ENCODE measurements at regions not wholly inside any gene's neighbourhood (a gene's known extent, or its start where the extent isn't known, plus 50 kb on each side); places are given as distances from the start of the nearest gene placed in this dataset.

DNA sequence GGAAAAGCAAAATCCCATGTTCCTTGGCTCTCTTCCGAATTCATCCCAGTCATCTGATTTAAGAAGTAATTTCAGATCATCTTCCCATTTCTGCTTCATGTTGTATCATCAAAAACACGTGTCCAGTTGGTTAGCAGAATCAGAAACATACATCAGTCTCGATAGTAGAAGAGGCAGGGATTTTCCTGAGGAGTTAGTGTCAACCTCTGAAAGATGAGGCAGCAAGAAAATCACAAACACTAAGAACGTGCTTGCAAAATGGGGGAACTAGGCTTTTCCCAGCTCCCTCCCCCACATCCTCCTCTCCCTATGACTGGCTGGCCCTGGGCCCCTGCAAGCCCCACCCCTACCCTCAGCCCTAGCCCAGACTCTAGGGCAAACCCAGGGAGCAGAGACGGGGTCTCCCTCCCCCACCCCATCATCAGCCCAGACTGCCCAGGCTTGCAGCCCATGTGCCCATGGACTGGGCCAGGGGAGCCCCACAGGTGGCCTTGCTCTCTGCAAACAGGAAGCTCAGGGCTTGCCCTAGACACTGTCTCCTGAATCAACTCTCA, 161.0 kb upstream of the ID2 start:
- peak in 1 of 2 donors; percentile 25 for DNase-seq

DNA sequence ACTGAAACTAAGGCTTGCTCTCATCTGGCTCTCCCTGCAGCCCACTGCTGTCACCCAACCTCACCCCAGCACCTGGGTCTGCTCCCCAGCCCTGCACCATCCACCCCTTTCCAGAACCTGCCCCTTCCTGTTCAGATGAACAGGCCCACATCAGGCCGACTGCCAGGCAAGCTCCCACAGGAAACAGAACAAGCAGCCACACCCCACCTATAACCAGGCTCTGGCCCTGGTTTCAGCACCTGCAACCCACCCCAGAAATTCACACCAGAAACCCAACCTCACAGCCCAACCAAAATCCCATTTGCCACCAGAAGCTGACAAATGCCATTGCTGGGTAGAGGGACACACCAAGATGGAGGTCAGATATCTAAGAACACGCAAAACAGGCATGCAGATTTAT, 159.2 kb upstream of the ID2 start:
- peak in 1 of 2 donors; percentile 37 for DNase-seq

- DNase-seq, result no peak
Observed at GRCh38 chr2:8524388-8524787, 157.5 kb upstream of the ID2 start.

DNA sequence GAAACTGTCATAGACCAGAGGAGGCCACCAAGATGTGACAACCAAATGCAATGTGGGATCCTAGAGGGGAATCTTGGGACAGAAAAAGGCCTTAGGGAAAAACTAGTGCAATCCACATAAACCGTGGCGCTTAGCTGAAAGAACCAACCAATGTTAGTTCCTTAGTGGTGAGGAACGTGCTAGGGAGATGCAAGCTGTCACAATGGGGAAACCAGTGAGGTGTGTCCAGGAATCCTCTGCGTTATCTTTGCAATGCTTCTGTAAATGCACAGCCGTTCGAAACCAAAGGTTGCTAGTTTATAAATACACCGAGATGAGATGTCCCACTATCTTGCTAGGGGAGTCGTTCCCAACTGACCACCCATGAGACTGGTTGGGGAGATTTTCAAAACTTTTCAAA, 157.0 kb upstream of the ID2 start:
- DNase-seq, result no peak

GRCh38 chr2:8525236-8525581, 156.6 kb upstream of the ID2 start:
- no peak for DNase-seq

DNA sequence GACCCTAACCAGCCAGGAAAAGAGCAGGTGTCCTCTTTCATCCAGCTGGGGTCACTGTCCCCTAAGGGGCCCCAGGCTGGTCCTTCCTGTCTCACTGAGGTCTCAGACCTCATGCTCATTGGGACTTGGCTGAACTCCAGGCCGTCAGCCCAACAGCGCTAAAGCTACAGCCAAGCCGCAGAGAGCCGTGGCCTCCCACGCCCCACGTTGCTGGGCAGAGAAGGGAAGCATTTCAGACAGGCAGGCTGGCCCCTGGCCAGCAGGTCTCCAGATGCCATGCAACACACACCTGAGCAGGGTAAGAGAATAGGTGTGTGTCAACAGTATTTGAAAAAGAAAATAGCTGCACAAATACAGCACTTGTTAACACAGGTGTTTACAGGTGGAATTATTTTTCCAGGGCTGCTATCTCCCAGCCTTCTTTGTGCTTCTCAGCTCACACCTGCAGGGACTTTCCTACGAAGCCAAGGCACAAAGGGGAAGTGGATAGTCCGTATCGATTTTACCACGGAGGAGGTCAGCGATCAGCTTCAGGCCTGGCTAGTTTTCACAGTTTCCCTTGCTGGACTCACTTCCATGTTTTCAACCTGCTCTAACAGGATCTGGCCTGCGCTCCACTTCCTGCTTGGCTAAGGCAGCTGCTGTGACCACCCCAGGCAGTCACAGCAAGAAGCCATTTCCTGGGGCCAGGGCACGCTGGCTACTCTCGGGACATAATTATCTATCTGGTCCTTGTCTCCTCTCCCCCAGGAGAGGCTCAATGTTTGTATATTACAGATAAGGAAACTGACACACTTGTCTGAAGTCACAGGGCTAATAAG, 156.1 kb upstream of the ID2 start:
- DNase-seq, result peak in 1 of 2 donors; percentile 64

DNA sequence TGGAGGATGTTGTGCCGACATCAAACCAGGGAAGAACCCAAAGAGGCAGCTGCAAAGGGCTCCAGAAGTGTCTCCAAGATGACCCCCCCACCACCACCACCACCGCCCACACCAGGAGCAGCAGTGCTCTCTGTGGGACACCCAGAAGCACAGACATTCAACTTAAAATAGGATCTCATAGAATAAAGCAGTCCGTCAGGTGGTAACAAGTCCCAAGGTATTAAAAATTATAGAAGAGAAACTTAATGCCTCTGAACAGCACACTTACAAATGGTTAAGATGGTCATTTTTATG, 155.5 kb upstream of the ID2 start:
- no peak for DNase-seq

GRCh38 chr2:8527031-8527430, 154.8 kb upstream of the ID2 start:
- DNase-seq, result no peak

DNA sequence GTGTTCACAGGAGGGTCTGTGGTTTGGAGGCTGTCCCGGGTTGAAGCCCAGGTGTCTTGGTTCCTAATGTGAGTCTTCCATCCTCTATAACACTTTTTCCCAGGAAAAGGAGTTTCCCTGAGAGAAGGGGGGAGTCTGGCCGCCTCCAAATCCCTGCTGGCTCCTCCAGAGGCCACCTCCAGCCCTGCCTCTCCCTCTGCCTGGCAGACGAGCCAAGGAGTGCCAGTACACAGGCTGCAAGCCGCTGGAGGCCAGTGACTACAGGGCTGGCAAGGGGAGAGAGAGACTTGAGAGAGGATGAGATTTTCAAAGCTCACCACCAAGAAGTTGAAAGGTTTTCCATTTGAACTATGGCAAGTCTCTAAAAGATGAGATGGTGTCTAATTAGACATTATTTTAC, 154.2 kb upstream of the ID2 start:
- no peak for DNase-seq

DNA sequence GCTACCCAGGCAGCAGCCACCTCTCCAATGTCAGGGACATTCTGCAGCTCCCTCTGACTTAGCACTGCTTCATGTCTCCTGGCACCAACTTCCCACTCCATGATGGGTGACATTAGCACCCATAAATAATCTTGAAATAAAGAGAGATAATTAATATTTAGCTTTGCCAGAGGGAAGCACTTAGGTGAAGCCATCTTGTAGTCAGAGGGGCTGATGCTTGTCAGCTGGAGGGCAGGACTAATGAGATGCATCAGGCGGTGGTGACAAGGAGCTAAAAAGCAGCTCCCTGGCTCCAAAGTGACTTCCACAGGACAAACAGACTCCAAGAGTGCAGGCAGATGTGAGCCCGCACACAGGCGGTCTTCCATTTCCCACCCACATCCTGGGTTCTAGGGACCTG, 153.0 kb upstream of the ID2 start:
- no peak for DNase-seq

DNA sequence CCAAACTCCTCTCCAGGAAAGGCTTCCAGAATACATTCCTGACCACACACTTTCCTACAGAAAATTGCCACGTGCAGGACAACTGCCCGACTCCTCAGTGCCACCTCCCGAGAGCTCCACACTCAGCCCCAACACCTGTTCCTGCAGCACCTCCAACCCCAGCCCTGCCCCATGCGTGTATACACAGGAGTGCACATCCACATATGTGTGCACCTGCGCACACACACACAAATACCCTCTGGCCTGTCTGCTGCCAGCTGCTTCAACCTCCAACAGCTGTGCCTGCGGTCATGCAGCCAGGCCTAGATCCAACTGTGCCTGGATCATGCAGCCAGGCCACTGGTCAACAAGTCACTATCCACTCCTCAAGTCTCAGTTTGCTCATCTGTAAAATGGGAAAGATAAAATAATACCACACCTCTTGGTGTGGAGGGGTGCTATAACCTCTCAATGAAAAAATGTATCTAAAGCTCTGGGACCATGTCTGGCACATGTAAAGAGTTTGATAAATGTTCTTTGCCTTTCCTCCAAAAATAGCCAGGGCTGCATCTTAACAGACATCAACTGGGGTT, 152.1 kb upstream of the ID2 start:
- no peak for DNase-seq

DNA sequence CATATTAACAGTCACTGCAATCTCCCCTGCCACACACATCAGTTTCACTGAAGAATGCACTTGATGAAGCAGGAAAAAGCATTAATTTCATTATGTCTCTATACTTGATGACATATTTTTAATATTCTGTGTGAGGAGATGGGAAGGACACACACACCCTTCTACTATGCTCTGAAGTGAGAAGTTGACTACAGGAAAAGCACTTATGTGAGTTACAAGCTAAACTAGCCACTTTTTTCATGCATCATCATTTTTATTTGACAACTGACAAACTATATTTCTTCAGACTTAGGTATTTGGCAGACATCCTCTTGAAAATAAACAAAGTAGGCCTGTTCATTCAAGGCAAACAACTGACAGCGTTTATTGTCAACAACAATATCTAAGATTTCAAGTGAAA, 150.4 kb upstream of the ID2 start:
- DNase-seq, result no peak

GRCh38 chr2:8532438-8532837, 149.4 kb upstream of the ID2 start:
- no peak for DNase-seq

- no peak for DNase-seq
Observed at GRCh38 chr2:8533923-8534322, 147.9 kb upstream of the ID2 start.

DNA sequence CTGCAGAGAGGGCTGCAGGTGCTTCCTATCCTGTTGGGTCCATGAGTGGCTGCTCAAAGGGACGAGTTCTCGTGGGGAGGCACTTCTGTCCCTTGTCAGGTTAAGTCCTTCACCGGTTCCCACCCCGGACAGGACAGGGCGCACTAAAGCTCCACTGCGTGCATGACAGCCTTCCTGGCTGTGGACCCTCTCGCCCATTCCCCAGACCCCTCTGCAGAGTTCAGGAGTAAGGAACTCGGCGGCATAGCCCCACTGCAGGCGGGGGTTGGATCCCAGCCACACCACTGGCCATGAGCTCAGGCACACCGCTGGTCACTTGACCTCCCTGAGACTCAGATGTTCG, 147.5 kb upstream of the ID2 start:
- DNase-seq, result no peak

- peak in 1 of 2 donors; percentile 55 for DNase-seq
Observed at GRCh38 chr2:8534729-8535468, 147.0 kb upstream of the ID2 start.

- DNase-seq, result no peak
Observed at GRCh38 chr2:8535469-8535795, 146.4 kb upstream of the ID2 start.

DNA sequence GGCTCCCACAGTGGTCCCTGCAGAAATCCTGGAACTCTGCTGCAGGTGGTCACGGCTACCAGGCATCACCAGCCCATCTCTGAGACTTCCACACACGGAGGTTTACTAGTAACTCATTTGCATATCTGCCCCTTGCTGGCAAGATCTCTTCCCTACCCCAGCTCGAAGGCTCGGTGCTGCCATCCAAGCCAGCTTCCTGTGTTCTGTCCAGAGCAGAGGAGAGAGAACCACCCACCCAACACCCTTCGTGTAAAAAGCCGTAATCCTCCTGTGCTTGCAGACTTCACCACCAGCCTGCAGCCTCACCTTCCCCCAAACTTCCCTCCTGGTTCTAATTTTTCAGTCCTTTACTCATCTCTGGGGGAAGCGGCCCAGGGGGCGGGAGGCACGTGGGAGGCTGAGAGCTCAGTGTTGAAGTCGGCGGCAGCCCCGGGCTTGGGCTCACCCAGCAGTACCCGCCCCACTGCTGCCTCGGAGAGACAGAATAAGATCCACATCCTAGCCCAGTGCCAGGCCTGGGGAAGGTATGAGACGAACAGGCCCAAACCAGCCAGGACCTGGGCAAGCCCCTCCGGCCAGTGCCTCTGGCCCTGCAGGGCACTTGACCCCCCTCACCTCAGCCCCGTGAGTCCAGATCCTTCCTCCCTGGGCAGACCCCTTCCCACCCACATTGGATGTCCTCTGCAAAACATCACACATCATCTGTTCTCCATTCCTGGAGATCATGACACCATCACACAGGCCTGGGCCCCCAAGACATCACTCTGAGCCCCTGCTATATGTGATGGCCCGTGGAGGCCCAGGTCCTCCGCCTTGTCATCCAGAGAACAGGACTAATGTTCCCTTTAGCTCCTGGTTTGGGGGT, 145.8 kb upstream of the ID2 start:
- DNase-seq, result no peak

DNA sequence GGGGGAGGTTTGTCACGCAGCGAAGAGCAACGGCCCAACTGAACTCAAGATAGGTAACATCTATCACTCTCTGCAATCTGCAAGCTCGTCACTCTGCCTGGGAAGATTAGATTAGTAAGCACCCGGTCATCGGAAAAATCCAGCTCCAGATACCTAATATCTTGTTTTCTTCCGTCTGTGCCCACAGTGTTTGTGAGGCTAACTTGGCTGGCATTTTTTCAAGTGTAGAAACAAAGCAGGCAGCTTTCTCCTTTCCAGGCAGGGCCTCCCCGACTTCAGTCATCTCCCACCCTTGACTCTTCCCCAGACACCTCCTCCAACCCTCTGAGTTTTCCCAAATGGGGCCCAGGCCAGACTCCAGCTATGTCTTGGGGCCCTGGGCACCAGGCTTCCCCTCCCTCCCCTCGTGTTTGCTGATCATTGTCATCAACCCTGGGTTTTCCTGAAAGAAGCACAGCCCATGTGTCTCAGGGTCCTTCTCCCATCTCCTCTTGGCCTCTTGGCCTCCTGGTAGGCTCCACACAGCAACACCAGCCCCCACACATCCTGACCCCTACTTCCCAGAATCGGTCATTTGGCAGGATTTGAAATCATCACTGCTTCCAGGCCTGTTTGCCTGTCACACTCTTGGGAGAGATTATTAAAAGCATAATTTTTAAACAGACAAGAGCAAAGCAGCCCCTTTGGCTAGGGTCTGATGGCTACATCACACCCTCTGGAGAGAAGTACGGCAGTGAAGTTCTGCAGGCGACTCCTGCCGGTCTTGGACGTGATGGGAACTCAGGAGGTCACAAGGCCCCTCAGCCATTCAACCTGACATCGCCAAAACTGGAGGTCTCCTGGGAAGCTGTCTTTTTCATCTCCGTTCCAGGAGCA, 144.9 kb upstream of the ID2 start:
- DNase-seq, result no peak

DNA sequence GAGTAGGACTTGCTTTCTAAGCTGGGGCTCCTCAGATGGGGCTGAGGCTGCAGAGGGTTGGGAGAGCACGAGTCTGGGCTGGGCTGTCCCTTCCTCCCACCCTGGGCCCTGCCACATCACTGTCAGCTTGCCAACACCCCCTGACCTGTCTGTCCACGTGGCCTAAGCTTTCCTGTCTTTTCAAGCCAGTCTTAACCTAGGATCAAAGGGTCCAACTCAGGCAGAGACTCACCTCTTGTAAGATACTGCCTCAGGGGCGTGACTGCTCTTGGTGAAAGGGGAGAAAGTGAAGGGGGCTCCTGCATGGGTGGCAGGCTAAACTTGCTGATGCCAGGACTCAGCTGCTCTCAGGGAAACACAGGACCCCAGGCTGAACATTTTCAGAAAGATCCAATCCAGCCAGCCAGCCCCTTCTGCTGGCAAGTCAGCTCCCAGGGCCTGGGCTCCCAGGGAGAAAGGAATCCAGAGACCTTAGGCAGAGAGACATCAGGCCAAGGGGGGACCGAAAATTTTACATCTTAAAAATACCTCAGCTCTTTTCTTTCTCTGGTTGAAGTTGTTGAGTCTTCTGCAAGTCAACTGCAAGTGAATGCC, 144.2 kb upstream of the ID2 start:
- DNase-seq, result no peak

DNA sequence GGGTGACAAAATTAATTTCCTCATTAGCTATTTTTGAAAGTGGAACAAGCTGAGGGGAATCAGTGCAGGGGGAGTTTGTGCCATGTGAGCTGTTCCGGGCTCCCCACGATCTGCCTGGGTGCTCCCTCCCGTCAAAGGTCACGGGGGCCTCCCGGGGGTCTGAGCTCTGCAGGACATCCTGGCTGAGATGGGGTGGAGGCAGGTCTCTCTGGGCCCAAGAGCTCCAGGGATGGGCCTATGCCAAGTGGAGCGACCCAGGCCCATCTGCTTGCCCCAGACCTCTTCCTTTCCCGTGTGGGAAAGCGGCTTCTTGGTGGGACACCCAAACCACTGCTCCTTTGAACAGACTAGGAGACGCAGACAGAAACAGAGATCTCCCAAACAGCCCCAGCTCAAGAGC, 143.3 kb upstream of the ID2 start:
- no peak for DNase-seq
